ENCODE measurements at regions not wholly inside any gene's neighbourhood (a gene's known extent, or its start where the extent isn't known, plus 50 kb on each side); places are given as distances from the start of the nearest gene placed in this dataset.

- Histone ChIP-seq H3K4me1 (ENCODE audit: insufficient read depth, low read length) (no peaks in the 10 kb centered on the region), H3K4me2 (ENCODE audit: low read depth, low read length) (no peak overlapping the region), H3K36me3 (replicated peaks in 1 of 2; ENCODE audit: control insufficient read depth in 1 of 2, insufficient read depth in 2 of 2, low read length in 2 of 2) (no peaks in the 10 kb centered on the region), H4K20me1 (ENCODE audit: insufficient read depth, low read length) (no peaks in the 10 kb centered on the region), H3K79me2 (ENCODE audit: insufficient read depth, low read length) (no peaks in the 10 kb centered on the region), H3K27ac (ENCODE audit: extremely low read length, insufficient read depth, low read length) (no peak overlapping the region), H2AFZ (ENCODE audit: low read length) (no peak overlapping the region), H3K27me3 (ENCODE audit: control insufficient read depth in 1 of 2, insufficient read depth in 2 of 2, low read length in 2 of 2) (no peaks in the 10 kb centered on the region), H3K9ac (ENCODE audit: insufficient read depth, low read depth, low read length) (no peak overlapping the region), H3K9me3 (ENCODE audit: low read length) (peaks cover 71% of the 10 kb centered on the region), H3K4me3 (replicated peaks in 1 of 3; ENCODE audit: insufficient read depth in 1 of 3, low read depth in 2 of 3, low read length in 3 of 3) (no peak overlapping the region)
- DNase-seq (ENCODE audit: low spot score) (no peak), FAIRE-seq (no peak), ATAC-seq (no peak)
- intact Hi-C loops (cut with micrococcal nuclease; ENCODE audit: unreplicated experiment) (no loop called here), in situ Hi-C loops (cut with HindIII; ENCODE audit: extremely low pct_ligation_motif_present, low pct_unique_long_range_greater_than_20kb) (no loop called here)
- no peak for TF ChIP-seq RNF2 (conservative IDR thresholded peaks at IDR 0.05; ENCODE audit: low read depth)
- TF ChIP-seq TCF12 (IDR thresholded peaks at IDR 0.05) = no peak
- no peak for TF ChIP-seq TCF12 (CRISPR knock-in tag; IDR thresholded peaks at IDR 0.05)
- no peak for TF ChIP-seq NCOA5 (CRISPR knock-in tag; IDR thresholded peaks at IDR 0.05)
- no peak for TF ChIP-seq NFYC (CRISPR knock-in tag; IDR thresholded peaks at IDR 0.05)
- no peak for TF ChIP-seq ZNF773 (CRISPR knock-in tag; IDR thresholded peaks at IDR 0.05; ENCODE audit: borderline replicate concordance)
- TF ChIP-seq KLF16 (CRISPR knock-in tag; IDR thresholded peaks at IDR 0.05) = no peak
- no peak for TF ChIP-seq MIXL1 (CRISPR knock-in tag; IDR thresholded peaks at IDR 0.05)
- TF ChIP-seq ZBTB49 (CRISPR knock-in tag; IDR thresholded peaks at IDR 0.05; ENCODE audit: borderline replicate concordance) = no peak
- TF ChIP-seq ZSCAN31 (CRISPR knock-in tag; IDR thresholded peaks at IDR 0.05; ENCODE audit: low read depth) = no peak
- no peak for TF ChIP-seq HNRNPLL (IDR thresholded peaks at IDR 0.05; ENCODE audit: low read depth, low read length, poor library complexity, severe bottlenecking)
- CTCF ChIA-PET (ENCODE audit: low intra/inter-chr PET ratio, low total read pairs) = no interaction called here
- POLR2A ChIA-PET = no interaction called here
- no TSS peak for BruUV-seq (replicated peaks)
These were observed 309.2 kb downstream of the MAP2K6 start for GRCh38 chr17:69723741-69724140.

Data from HepG2 (cell line).